Gastroesophageal sphincter (tissue), 4 donors: ENCODE measurements at regions not wholly inside any gene's neighbourhood (a gene's known extent, or its start where the extent isn't known, plus 50 kb on each side); places are given as distances from the start of the nearest gene placed in this dataset.

Experiments
- ATAC-seq: fragments of 150-250 bp; one replicate; pipeline ENCODE4 v1.9.1; 2016; ENCODE audit warnings: mild to moderate bottlenecking, moderate library complexity
- H3K27ac ChIP-seq, 4 donors: fragments of 200-600 bp; sonication (generic) in 3 of 4; 1 replicate in 3 of 4; 2 replicates in 1 of 4; pipeline ENCODE4 v1.5.1; 2016 to 2019
- H3K27me3 ChIP-seq: fragments of 200-600 bp; sonication (generic); one replicate; pipeline ENCODE4 v1.5.1; 2019
- H3K36me3 ChIP-seq, 2 donors: fragments of 200-600 bp; sonication (generic); one replicate each; pipeline ENCODE4 v1.5.1; 2019; ENCODE audit warnings: control low read depth in 1 of 2
- H3K4me1 ChIP-seq, 3 donors: fragments of 200-600 bp; sonication (generic); 1 replicate in 2 of 3; 2 replicates in 1 of 3; pipeline ENCODE4 v1.5.1; 2016 to 2019; ENCODE audit warnings: control low read depth in 2 of 3
- H3K4me3 ChIP-seq, 2 donors: fragments of 200-600 bp; sonication (generic); one replicate each; pipeline ENCODE4 v1.5.1; 2019; ENCODE audit warnings: mild to moderate bottlenecking in 1 of 2, moderate library complexity in 1 of 2
- H3K9me3 ChIP-seq, 3 donors: fragments of 200-600 bp; sonication (generic); one replicate each; pipeline ENCODE4 v1.5.1; 2017 to 2019; ENCODE audit warnings: control low read depth in 2 of 3
- EP300 ChIP-seq: sonication (generic); formaldehyde crosslinking; IDR thresholded peaks from one replicate; pipeline ENCODE4 v1.6.1; 2017; ENCODE audit warnings: antibody characterized with exemption, mild to moderate bottlenecking
- POLR2A ChIP-seq, 2 donors: fragments of 450-650 bp; IDR thresholded peaks; one replicate each; pipeline ENCODE4 v1.6.1; 2017; ENCODE audit warnings: antibody characterized with exemption in 2 of 2, mild to moderate bottlenecking in 2 of 2, moderate library complexity in 1 of 2
- POLR2AphosphoS5 ChIP-seq: sonication (generic); formaldehyde crosslinking; IDR thresholded peaks from one replicate; pipeline ENCODE4 v1.6.1; 2017; ENCODE audit warnings: antibody characterized with exemption
- WGBS, 2 donors: methylation state at CpG; one replicate each; pipeline ENCODE4 v1.1.5; 2018; ENCODE audit warnings: low coverage in 1 of 2; 5-methylcytosine and 5-hydroxymethylcytosine counted together
- TF ChIP-seq, protein P1 (sequence below), 4 experiments: fragments of 200-600 bp in 2 of 4; fragments of 450-650 bp in 2 of 4; sonication (generic) in 1 of 4; IDR thresholded peaks; one replicate each; pipeline ENCODE4 v1.5.1; 2017 to 2019; ENCODE audit warnings: antibody characterized with exemption in 4 of 4, mild to moderate bottlenecking in 2 of 4, moderate library complexity in 2 of 4

DNA sequence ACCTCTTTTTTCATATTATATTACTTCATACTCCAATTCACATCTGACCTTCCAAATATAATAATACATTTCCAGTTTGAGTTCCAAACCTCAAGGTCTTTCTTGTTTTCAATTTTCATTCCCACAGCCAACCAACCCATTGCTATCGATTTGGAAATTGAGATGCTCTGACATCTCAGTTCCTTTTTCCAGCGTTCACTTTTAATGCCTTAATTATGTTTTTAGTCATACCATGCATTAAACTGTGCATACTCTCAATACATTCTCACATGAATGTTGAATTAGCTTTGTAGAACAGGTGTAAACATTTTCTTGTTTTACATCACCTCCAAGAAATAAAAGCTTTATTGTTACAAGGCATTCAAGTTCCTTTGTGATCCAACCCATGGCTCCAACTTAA is 294.2 kb upstream of the ANO3 start:
- no peak for TF ChIP-seq EP300
- TF ChIP-seq, protein P1, sequence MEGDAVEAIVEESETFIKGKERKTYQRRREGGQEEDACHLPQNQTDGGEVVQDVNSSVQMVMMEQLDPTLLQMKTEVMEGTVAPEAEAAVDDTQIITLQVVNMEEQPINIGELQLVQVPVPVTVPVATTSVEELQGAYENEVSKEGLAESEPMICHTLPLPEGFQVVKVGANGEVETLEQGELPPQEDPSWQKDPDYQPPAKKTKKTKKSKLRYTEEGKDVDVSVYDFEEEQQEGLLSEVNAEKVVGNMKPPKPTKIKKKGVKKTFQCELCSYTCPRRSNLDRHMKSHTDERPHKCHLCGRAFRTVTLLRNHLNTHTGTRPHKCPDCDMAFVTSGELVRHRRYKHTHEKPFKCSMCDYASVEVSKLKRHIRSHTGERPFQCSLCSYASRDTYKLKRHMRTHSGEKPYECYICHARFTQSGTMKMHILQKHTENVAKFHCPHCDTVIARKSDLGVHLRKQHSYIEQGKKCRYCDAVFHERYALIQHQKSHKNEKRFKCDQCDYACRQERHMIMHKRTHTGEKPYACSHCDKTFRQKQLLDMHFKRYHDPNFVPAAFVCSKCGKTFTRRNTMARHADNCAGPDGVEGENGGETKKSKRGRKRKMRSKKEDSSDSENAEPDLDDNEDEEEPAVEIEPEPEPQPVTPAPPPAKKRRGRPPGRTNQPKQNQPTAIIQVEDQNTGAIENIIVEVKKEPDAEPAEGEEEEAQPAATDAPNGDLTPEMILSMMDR (IDR thresholded peaks at IDR 0.05), result no peak
- no peak for TF ChIP-seq POLR2A (IDR thresholded peaks at IDR 0.05)
- Histone ChIP-seq H3K9me3 (no peaks in the 10 kb centered on the region), H3K27ac (no peak overlapping the region), H3K27me3 (no peaks in the 10 kb centered on the region), H3K36me3 (no peaks in the 10 kb centered on the region), H3K4me3 (no peak overlapping the region), H3K4me1 (no peaks in the 10 kb centered on the region)
- 95 to 100% methylated on average over 2 of the region's 2 CpGs for WGBS, 2 donors
- ATAC-seq, result no peak

DNA sequence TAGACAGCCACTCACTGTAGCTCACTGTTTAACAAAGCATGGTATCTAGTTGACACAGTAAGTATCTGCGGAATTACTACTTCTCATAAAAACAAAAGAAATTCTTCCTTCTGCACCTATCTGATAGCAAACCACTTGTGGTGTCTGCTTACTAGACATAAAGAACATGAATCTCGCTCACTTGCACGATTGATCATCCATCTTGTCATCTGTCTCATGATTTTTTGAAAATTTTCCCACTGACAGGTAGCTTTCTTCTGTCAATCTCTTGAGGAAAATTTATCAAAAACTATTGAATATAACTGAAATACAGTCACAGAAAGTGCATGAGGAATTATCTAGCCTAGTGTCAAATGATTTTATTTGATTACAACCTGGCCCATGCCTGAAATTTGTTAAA is 291.6 kb upstream of the ANO3 start:
- Histone ChIP-seq H3K36me3 (no peaks in the 10 kb centered on the region), H3K27me3 (no peaks in the 10 kb centered on the region), H3K27ac (no peak overlapping the region), H3K4me1 (no peaks in the 10 kb centered on the region), H3K9me3 (no peaks in the 10 kb centered on the region), H3K4me3 (no peak overlapping the region)
- no peak for TF ChIP-seq EP300
- TF ChIP-seq POLR2A (IDR thresholded peaks at IDR 0.05), result no peak
- TF ChIP-seq POLR2AphosphoS5, result no peak
- TF ChIP-seq, protein P1 (IDR thresholded peaks at IDR 0.05), result no peak
- 56 to 64% methylated on average over 3 of the region's 3 CpGs for WGBS, 2 donors
- no peak for ATAC-seq

GRCh38 chr11:26042113-26042512 is 289.8 kb upstream of the ANO3 start:
- Histone ChIP-seq H3K9me3 (no peaks in the 10 kb centered on the region), H3K27me3 (no peaks in the 10 kb centered on the region), H3K4me1 (no peaks in the 10 kb centered on the region), H3K36me3 (no peaks in the 10 kb centered on the region), H3K27ac (no peak overlapping the region), H3K4me3 (no peak overlapping the region)
- TF ChIP-seq EP300, result no peak
- TF ChIP-seq, protein P1 (IDR thresholded peaks at IDR 0.05), result no peak
- TF ChIP-seq POLR2A (IDR thresholded peaks at IDR 0.05), result no peak
- TF ChIP-seq POLR2AphosphoS5, result no peak
- ATAC-seq, result no peak
- WGBS, 2 donors, result 96% methylated on average over 2 of the region's 7 CpGs; no CpG with 5 or more reads in 1 of the 2 donors

GRCh38 chr11:26043665-26044064 is 288.3 kb upstream of the ANO3 start:
- Histone ChIP-seq H3K27me3 (no peaks in the 10 kb centered on the region), H3K4me3 (no peak overlapping the region), H3K27ac (no peak overlapping the region), H3K9me3 (no peaks in the 10 kb centered on the region), H3K4me1 (peaks cover 0 to 8% (median 0%) of the 10 kb centered on the region in 3 donors), H3K36me3 (no peaks in the 10 kb centered on the region)
- no peak for ATAC-seq
- TF ChIP-seq POLR2A (IDR thresholded peaks at IDR 0.05), result no peak
- TF ChIP-seq EP300, result no peak
- no peak for TF ChIP-seq POLR2AphosphoS5
- TF ChIP-seq, protein P1 (IDR thresholded peaks at IDR 0.05), result no peak
- 77 to 80% methylated on average over 1 of the region's 1 CpG for WGBS, 2 donors

DNA sequence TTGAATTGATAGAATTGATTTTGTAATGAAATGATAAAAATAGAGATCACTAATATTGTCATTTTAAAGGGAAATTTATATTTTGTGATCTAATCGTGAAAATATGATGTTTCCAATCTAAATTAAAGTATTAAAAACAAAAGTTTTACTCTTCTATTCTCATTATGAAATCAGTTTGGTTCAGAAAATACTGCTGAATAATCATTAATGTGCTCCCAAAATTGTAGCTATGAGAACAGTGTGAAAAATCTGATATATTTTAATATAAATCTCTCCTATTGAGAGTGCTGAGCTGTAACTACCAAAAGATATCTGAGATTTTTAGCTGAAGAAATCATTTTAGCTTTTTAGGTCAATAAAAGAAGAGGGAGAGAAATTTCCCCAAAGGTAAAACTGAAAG is 287.5 kb upstream of the ANO3 start:
- H3K9me3 ChIP-seq, result no peaks in the 10 kb centered on the region
- WGBS, 2 donors, result 75 to 85% methylated on average over 1 of the region's 1 CpG
- no peak for TF ChIP-seq POLR2AphosphoS5
- no peak for TF ChIP-seq POLR2A (IDR thresholded peaks at IDR 0.05)
- no peak for TF ChIP-seq EP300
- TF ChIP-seq, protein P1 (IDR thresholded peaks at IDR 0.05), result no peak
- H3K4me1 ChIP-seq, result peaks cover 0 to 10% (median 0%) of the 10 kb centered on the region in 3 donors
- no peak overlapping the region for H3K4me3 ChIP-seq
- H3K36me3 ChIP-seq, result no peaks in the 10 kb centered on the region
- no peak overlapping the region for H3K27ac ChIP-seq
- no peaks in the 10 kb centered on the region for H3K27me3 ChIP-seq
- ATAC-seq, result no peak
